GM23248 (cell line): ENCODE measurements at regions not wholly inside any gene's neighbourhood (a gene's known extent, or its start where the extent isn't known, plus 50 kb on each side); places are given as distances from the start of the nearest gene placed in this dataset.

Experiments used
- DNase-seq: peaks from one replicate; pipeline ENCODE4 v3.0.0-alpha.2; 2015
- H2AFZ ChIP-seq: fragments of 200-600 bp; sonication (generic); 2 replicates; pipeline ENCODE4 v1.6.1; 2016; ENCODE audit warnings: antibody characterized with exemption
- H3F3A ChIP-seq: fragments of 200-600 bp; sonication (generic); 2 replicates; pipeline ENCODE4 v1.6.1; 2016; ENCODE audit warnings: mild to moderate bottlenecking, antibody characterized with exemption, mixed run types; ENCODE audit not compliant: insufficient read depth
- H3K27ac ChIP-seq: fragments of 200-600 bp; sonication (generic); 2 replicates; pipeline ENCODE4 v1.5.1; 2016; ENCODE audit warnings: mild to moderate bottlenecking
- H3K27me3 ChIP-seq: fragments of 200-600 bp; sonication (generic); replicated peaks from 2 replicates; pipeline ENCODE4 v1.6.1; 2016; ENCODE audit warnings: mild to moderate bottlenecking; ENCODE audit not compliant: insufficient read depth
- H3K36me3 ChIP-seq: fragments of 200-600 bp; sonication (generic); 2 replicates; pipeline ENCODE4 v1.6.1; 2016; ENCODE audit warnings: low read depth, mild to moderate bottlenecking
- H3K4me1 ChIP-seq: fragments of 200-600 bp; sonication (generic); 2 replicates; pipeline ENCODE4 v1.6.1; 2016; ENCODE audit warnings: mild to moderate bottlenecking; ENCODE audit not compliant: insufficient read depth
- H3K4me2 ChIP-seq: fragments of 200-600 bp; sonication (generic); one replicate; pipeline ENCODE4 v1.6.1; 2016; ENCODE audit warnings: mild to moderate bottlenecking; ENCODE audit not compliant: unreplicated experiment
- H3K4me3 ChIP-seq: fragments of 200-600 bp; sonication (generic); 2 replicates; pipeline ENCODE4 v1.5.1; 2016; ENCODE audit warnings: mild to moderate bottlenecking
- H3K79me2 ChIP-seq: fragments of 200-600 bp; sonication (generic); 2 replicates; pipeline ENCODE4 v1.6.1; 2016; ENCODE audit warnings: mild to moderate bottlenecking; ENCODE audit not compliant: insufficient read depth
- H3K9ac ChIP-seq: fragments of 200-600 bp; sonication (generic); 2 replicates; pipeline ENCODE4 v1.6.1; 2016; ENCODE audit warnings: mild to moderate bottlenecking
- H3K9me2 ChIP-seq: fragments of 200-600 bp; sonication (generic); 2 replicates; pipeline ENCODE4 v1.6.1; 2016; ENCODE audit warnings: mixed run types, mild to moderate bottlenecking, moderate library complexity; ENCODE audit not compliant: insufficient read depth
- H3K9me3 ChIP-seq: fragments of 200-600 bp; sonication (generic); one replicate; pipeline ENCODE4 v1.6.1; 2017; ENCODE audit warnings: low read depth
- H4K20me1 ChIP-seq: fragments of 200-600 bp; sonication (generic); 2 replicates; pipeline ENCODE4 v1.6.0; 2016; ENCODE audit not compliant: insufficient read depth
- EZH2 ChIP-seq: fragments of 200-600 bp; sonication (generic); IDR thresholded peaks from 2 replicates; pipeline ENCODE4 v1.6.1; 2018; ENCODE audit warnings: antibody characterized with exemption, mild to moderate bottlenecking; ENCODE audit not compliant: insufficient read depth, poor library complexity, severe bottlenecking
- EZH2phosphoT487 ChIP-seq: fragments of 200-600 bp; sonication (generic); IDR thresholded peaks from 2 replicates; pipeline ENCODE4 v1.6.1; 2018; ENCODE audit warnings: antibody characterized with exemption, moderate library complexity, mild to moderate bottlenecking, low read depth; ENCODE audit not compliant: insufficient read depth
- WGBS, 2 experiments: methylation state at CpG; one replicate each; pipeline ENCODE4 v1.1.6; 2015 to 2017; ENCODE audit warnings: low lambda C conversion rate in 2 of 2, low coverage in 1 of 2; ENCODE audit errors: missing lambda C conversion rate in 2 of 2; 5-methylcytosine and 5-hydroxymethylcytosine counted together
- in situ Hi-C: fragments of 300-500 bp; cut with MboI; formaldehyde crosslinking; loops from 2 replicates; pipeline ENCODE4 v1.15.0; 2020

DNA sequence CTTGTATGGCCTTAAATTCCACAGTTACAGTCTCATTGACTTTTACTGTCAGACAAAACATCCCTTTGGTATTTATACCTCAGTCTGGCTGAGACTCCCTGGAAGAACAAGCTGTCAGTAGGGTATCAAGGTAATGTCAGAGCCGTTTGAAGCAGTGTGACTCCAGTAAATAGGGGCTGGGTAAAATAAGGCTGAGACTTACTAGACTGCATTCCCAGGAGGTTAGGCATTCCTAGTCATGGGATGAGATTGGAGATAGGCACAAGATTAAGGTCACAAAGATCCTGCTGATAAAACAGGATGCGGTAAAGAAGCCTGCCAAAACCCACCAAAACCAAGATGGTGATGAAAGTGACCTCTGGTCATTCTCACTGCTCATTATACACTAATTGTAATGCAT lies 219.5 kb upstream of the SKOR2 start:
- Histone ChIP-seq H3F3A (no peaks in the 10 kb centered on the region), H3K36me3 (no peaks in the 10 kb centered on the region), H3K27me3 (no peaks in the 10 kb centered on the region), H2AFZ (no peak overlapping the region), H3K4me3 (no peak overlapping the region), H3K4me1 (no peaks in the 10 kb centered on the region), H3K4me2 (no peak overlapping the region), H4K20me1 (no peaks in the 10 kb centered on the region), H3K9me2 (no peaks in the 10 kb centered on the region), H3K9me3 (no peaks in the 10 kb centered on the region), H3K27ac (no peak overlapping the region), H3K79me2 (no peaks in the 10 kb centered on the region), H3K9ac (no peak overlapping the region)
- 35 to 38% methylated on average over 2 of the region's 2 CpGs for WGBS, 2 experiments
- TF ChIP-seq EZH2phosphoT487 = no peak
- no peak for TF ChIP-seq EZH2
- in situ Hi-C loops = no loop called here
- no peak for DNase-seq

GRCh38 chr18:47469576-47469975 lies 218.1 kb upstream of the SKOR2 start:
- no peaks in the 10 kb centered on the region for H3F3A ChIP-seq
- WGBS, 2 experiments = 2 to 5% methylated on average over 2 of the region's 2 CpGs
- DNase-seq = no peak
- no peak overlapping the region for H3K4me2 ChIP-seq
- no peaks in the 10 kb centered on the region for H3K79me2 ChIP-seq
- TF ChIP-seq EZH2phosphoT487 (no peak), EZH2 (no peak)
- no peaks in the 10 kb centered on the region for H3K9me3 ChIP-seq
- H2AFZ ChIP-seq = no peak overlapping the region
- no peaks in the 10 kb centered on the region for H3K9me2 ChIP-seq
- no peak overlapping the region for H3K9ac ChIP-seq
- H4K20me1 ChIP-seq = no peaks in the 10 kb centered on the region
- in situ Hi-C loops = no loop called here
- H3K4me3 ChIP-seq = no peak overlapping the region
- H3K27ac ChIP-seq = no peak overlapping the region
- no peaks in the 10 kb centered on the region for H3K36me3 ChIP-seq
- no peaks in the 10 kb centered on the region for H3K4me1 ChIP-seq
- no peaks in the 10 kb centered on the region for H3K27me3 ChIP-seq

DNA sequence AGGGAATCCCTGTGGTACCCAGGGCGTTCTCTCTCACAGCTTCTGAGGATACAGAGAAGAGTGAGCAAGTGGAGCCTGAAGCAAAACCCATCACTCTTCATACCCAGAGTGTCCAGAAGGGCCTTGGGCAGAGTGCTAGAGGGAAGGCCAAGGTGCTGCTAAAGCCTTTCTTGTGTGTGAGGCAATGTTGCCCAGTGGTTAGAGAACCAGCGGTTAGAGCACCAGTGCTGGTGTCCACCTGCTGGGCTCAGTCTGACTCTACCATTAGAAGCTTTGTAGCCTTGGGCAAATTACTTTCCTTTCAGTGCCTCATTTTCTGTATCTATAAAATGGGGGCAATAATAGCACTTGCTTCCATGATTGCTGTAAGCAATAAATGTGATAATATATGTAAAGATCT lies 210.5 kb upstream of the SKOR2 start:
- in situ Hi-C loops = no loop called here
- H3K9me3 ChIP-seq = no peaks in the 10 kb centered on the region

DNA sequence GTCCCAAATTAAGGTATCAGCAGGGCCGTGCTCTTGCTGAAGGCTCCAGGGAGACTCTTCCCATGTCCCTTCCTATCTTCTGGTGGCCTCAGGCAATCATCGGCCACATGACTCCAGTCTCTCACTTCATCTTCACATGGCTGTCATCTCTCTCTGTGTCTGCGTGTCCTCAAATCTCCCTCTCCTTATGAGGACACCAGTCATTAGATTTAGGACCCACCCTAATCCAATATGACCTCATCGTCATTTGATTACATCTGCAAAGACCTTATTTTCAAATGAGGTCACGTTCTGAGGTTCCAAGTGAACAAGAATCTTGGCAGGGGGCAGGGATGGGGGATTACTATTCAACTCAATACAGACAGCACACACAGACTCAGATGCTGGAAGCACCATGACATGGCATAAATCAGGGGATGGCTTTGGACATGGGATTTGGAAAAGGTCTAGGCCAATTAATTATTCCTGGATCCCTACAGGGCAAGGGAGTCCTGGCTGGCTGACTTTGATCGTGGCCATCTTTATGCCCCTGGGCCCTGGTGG lies 210.0 kb upstream of the SKOR2 start:
- Histone ChIP-seq H3K79me2 (no peaks in the 10 kb centered on the region), H3K9ac (no peak overlapping the region), H3K27ac (no peak overlapping the region), H3K9me3 (no peaks in the 10 kb centered on the region), H2AFZ (no peak overlapping the region), H3K9me2 (no peaks in the 10 kb centered on the region), H3K36me3 (no peaks in the 10 kb centered on the region), H3F3A (no peaks in the 10 kb centered on the region), H3K4me2 (no peak overlapping the region), H4K20me1 (no peaks in the 10 kb centered on the region), H3K4me3 (no peak overlapping the region), H3K27me3 (no peaks in the 10 kb centered on the region; the same call in 1 of the 2 replicates), H3K4me1 (no peaks in the 10 kb centered on the region)
- in situ Hi-C loops = no loop called here
- 12 to 24% methylated on average over 6 of the region's 6 CpGs for WGBS, 2 experiments
- DNase-seq = no peak
- TF ChIP-seq EZH2 = no peak
- TF ChIP-seq EZH2phosphoT487 = no peak

More for the DNA sequence above, 210.5 kb upstream of the SKOR2 start:
- no peak overlapping the region for H3K27ac ChIP-seq
- H3K4me2 ChIP-seq = no peak overlapping the region
- H3K36me3 ChIP-seq = no peaks in the 10 kb centered on the region
- no peaks in the 10 kb centered on the region for H3K9me2 ChIP-seq
- no peak overlapping the region for H3K4me3 ChIP-seq
- no peaks in the 10 kb centered on the region for H3K4me1 ChIP-seq
- H4K20me1 ChIP-seq = no peaks in the 10 kb centered on the region
- no peak overlapping the region for H2AFZ ChIP-seq
- DNase-seq = no peak
- H3K79me2 ChIP-seq = no peaks in the 10 kb centered on the region
- no peak overlapping the region for H3K9ac ChIP-seq
- H3K27me3 ChIP-seq = no peaks in the 10 kb centered on the region; the same call in 1 of the 2 replicates
- 46 to 47% methylated on average over 2 of the region's 2 CpGs for WGBS, 2 experiments
- H3F3A ChIP-seq = no peaks in the 10 kb centered on the region
- TF ChIP-seq EZH2 = no peak
- TF ChIP-seq EZH2phosphoT487 = no peak

- H3K9me3 ChIP-seq = no peaks in the 10 kb centered on the region
- no peaks in the 10 kb centered on the region for H3K79me2 ChIP-seq
- TF ChIP-seq EZH2phosphoT487 (no peak), EZH2 (no peak)
- no peak overlapping the region for H2AFZ ChIP-seq
- H3K4me2 ChIP-seq = no peak overlapping the region
- H3K27ac ChIP-seq = no peak overlapping the region
- no peaks in the 10 kb centered on the region; the same call in 1 of the 2 replicates for H3K27me3 ChIP-seq
- no peak overlapping the region for H3K4me3 ChIP-seq
- no peak for DNase-seq
- H3K4me1 ChIP-seq = no peaks in the 10 kb centered on the region
- no peaks in the 10 kb centered on the region for H3K9me2 ChIP-seq
- no peaks in the 10 kb centered on the region for H4K20me1 ChIP-seq
- no peaks in the 10 kb centered on the region for H3F3A ChIP-seq
- H3K9ac ChIP-seq = no peak overlapping the region
- in situ Hi-C loops = no loop called here
- H3K36me3 ChIP-seq = no peaks in the 10 kb centered on the region
These were observed 207.0 kb upstream of the SKOR2 start for GRCh38 chr18:47458483-47458882.
